OCI-LY7 (cell line): ENCODE measurements at regions not wholly inside any gene's neighbourhood (a gene's known extent, or its start where the extent isn't known, plus 50 kb on each side); places are given as distances from the start of the nearest gene placed in this dataset.

ENCODE experiments used
- BruUV-seq: library from RNA; stranded (reverse); fragments of 400-500 nt; replicated peaks from 2 replicates; lab custom pipeline; 2021; lab: Mats Ljungman, UMichigan
- CTCF ChIA-PET: fragments of 300-600 bp; sonication (Branson Sonifier 250); formaldehyde crosslinking; loops from one replicate; lab custom pipeline; 2022; ENCODE audit warnings: antibody characterized with exemption; ENCODE audit not compliant: unreplicated experiment; lab: Charles Lee
- POLR2A ChIA-PET: fragments of 300-600 bp; sonication (Branson Sonifier 250); formaldehyde crosslinking; loops from one replicate; lab custom pipeline; 2022; ENCODE audit warnings: antibody characterized with exemption; lab: Charles Lee
- DNase-seq: peaks from one replicate; pipeline ENCODE4 v3.0.0-alpha.2; 2015; ENCODE audit warnings: low spot score
- H2AFZ ChIP-seq: fragments of 200-600 bp; sonication (generic), shearing (Covaris generic); 2 replicates; pipeline ENCODE4 v1.6.1; 2014; ENCODE audit warnings: mild to moderate bottlenecking, antibody characterized with exemption, low read length, moderate library complexity
- H3K27ac ChIP-seq: fragments of 200-600 bp; sonication (generic); 2 replicates; pipeline ENCODE4 v1.5.1; 2014; ENCODE audit warnings: mixed run types, low read depth, mild to moderate bottlenecking, moderate library complexity, low read length, inconsistent platforms; ENCODE audit not compliant: poor library complexity, severe bottlenecking
- H3K36me3 ChIP-seq: fragments of 200-600 bp; sonication (generic); 2 replicates; pipeline ENCODE4 v1.6.1; 2014; ENCODE audit warnings: mild to moderate bottlenecking, antibody characterized with exemption, low read length, moderate library complexity, mixed read lengths; ENCODE audit not compliant: insufficient read depth
- H3K4me1 ChIP-seq: fragments of 200-600 bp; sonication (generic); 2 replicates; pipeline ENCODE4 v1.5.1; 2014; ENCODE audit warnings: mild to moderate bottlenecking, low read length; ENCODE audit not compliant: insufficient read depth, poor library complexity, severe bottlenecking
- H3K4me2 ChIP-seq: fragments of 200-600 bp; sonication (generic); 2 replicates; pipeline ENCODE4 v1.6.1; 2014; ENCODE audit warnings: mild to moderate bottlenecking, low read length
- H3K4me3 ChIP-seq: fragments of 200-600 bp; sonication (generic); 2 replicates; pipeline ENCODE4 v1.5.1; 2014; ENCODE audit warnings: mild to moderate bottlenecking, low read depth, low read length; ENCODE audit not compliant: poor library complexity, severe bottlenecking
- H3K79me2 ChIP-seq: fragments of 200-600 bp; sonication (generic); 2 replicates; pipeline ENCODE4 v1.6.1; 2016; ENCODE audit warnings: low read depth, mild to moderate bottlenecking, low read length, moderate library complexity, mixed read lengths; ENCODE audit not compliant: insufficient read depth
- H3K9me2 ChIP-seq: fragments of 200-600 bp; sonication (generic); 2 replicates; pipeline ENCODE4 v1.6.1; 2016; ENCODE audit warnings: mild to moderate bottlenecking, low read length, mixed read lengths; ENCODE audit not compliant: insufficient read depth
- H3K9me3 ChIP-seq: fragments of 200-600 bp; sonication (generic); 2 replicates; pipeline ENCODE4 v1.6.1; 2014; ENCODE audit warnings: mild to moderate bottlenecking, mixed run types, low read length, mixed read lengths
- H4K20me1 ChIP-seq: fragments of 200-600 bp; sonication (generic); 2 replicates; pipeline ENCODE4 v1.6.1; 2014; ENCODE audit warnings: mild to moderate bottlenecking, antibody characterized with exemption, low read length, moderate library complexity, mixed read lengths; ENCODE audit not compliant: insufficient read depth
- CTCF ChIP-seq: fragments of 200-600 bp; sonication (generic); conservative IDR thresholded peaks from 2 replicates; pipeline ENCODE4 v1.5.1; 2014; ENCODE audit warnings: mild to moderate bottlenecking, antibody characterized with exemption, low read length, moderate library complexity, mixed read lengths
- EZH2phosphoT487 ChIP-seq: fragments of 200-600 bp; sonication (generic); IDR thresholded peaks from 2 replicates; pipeline ENCODE4 v1.6.1; 2018; ENCODE audit warnings: low read depth, borderline replicate concordance, mild to moderate bottlenecking, mixed run types, antibody characterized with exemption, low read length, moderate library complexity, mixed read lengths
- intact Hi-C: fragments of 100-400 bp; cut with micrococcal nuclease; formaldehyde crosslinking; loops from one replicate; pipeline ENCODE4 v1.10.0; 2022; ENCODE audit not compliant: unreplicated experiment

- Histone ChIP-seq H3K27ac (no peak overlapping the region), H2AFZ (no peak overlapping the region), H4K20me1 (no peaks in the 10 kb centered on the region), H3K9me3 (no peaks in the 10 kb centered on the region), H3K36me3 (no peaks in the 10 kb centered on the region), H3K4me3 (no peak overlapping the region), H3K4me1 (no peaks in the 10 kb centered on the region), H3K9me2 (no peaks in the 10 kb centered on the region), H3K4me2 (no peak overlapping the region), H3K79me2 (no peaks in the 10 kb centered on the region)
- intact Hi-C loops = no loop called here
- ChIA-PET CTCF (no interaction called here), POLR2A (interaction anchor here (0.6 to 0.7 kb wide), 2 partner anchors 13 to 1577 kb away, joined by 3 to 7 read pairs; no protein-coding TSS in a partner anchor)
- no TSS peak for BruUV-seq
- TF ChIP-seq EZH2phosphoT487 (no peak), CTCF (no peak)
- DNase-seq = no peak
Observed at GRCh38 chr17:13070732-13071131, 52.9 kb upstream of the ELAC2 start.

- H3K9me2 ChIP-seq = no peaks in the 10 kb centered on the region
- H3K27ac ChIP-seq = no peak overlapping the region
- H4K20me1 ChIP-seq = no peaks in the 10 kb centered on the region
- H3K4me1 ChIP-seq = no peaks in the 10 kb centered on the region
- H3K79me2 ChIP-seq = no peaks in the 10 kb centered on the region
- intact Hi-C loops = no loop called here
- no peaks in the 10 kb centered on the region for H3K36me3 ChIP-seq
- no TSS peak for BruUV-seq
- TF ChIP-seq CTCF = no peak
- TF ChIP-seq EZH2phosphoT487 = no peak
- H3K9me3 ChIP-seq = no peaks in the 10 kb centered on the region
- ChIA-PET CTCF (no interaction called here), POLR2A (no interaction called here)
- no peak overlapping the region for H2AFZ ChIP-seq
- DNase-seq = no peak
- no peak overlapping the region for H3K4me2 ChIP-seq
- no peak overlapping the region for H3K4me3 ChIP-seq
Observed at GRCh38 chr17:13067629-13068303, 49.9 kb upstream of the ELAC2 start.
